HG03139 (cell line): ENCODE measurements at regions not wholly inside any gene's neighbourhood (a gene's known extent, or its start where the extent isn't known, plus 50 kb on each side); places are given as distances from the start of the nearest gene placed in this dataset.
A peak's percentile ranks its signal among the peaks of the same experiment; 100 is the strongest.

Source experiments
- ATAC-seq: cut with Tn5 transposase; IDR thresholded peaks from one replicate; pipeline ENCODE4 v1.9.1; 2021; ENCODE audit not compliant: unreplicated experiment

DNA sequence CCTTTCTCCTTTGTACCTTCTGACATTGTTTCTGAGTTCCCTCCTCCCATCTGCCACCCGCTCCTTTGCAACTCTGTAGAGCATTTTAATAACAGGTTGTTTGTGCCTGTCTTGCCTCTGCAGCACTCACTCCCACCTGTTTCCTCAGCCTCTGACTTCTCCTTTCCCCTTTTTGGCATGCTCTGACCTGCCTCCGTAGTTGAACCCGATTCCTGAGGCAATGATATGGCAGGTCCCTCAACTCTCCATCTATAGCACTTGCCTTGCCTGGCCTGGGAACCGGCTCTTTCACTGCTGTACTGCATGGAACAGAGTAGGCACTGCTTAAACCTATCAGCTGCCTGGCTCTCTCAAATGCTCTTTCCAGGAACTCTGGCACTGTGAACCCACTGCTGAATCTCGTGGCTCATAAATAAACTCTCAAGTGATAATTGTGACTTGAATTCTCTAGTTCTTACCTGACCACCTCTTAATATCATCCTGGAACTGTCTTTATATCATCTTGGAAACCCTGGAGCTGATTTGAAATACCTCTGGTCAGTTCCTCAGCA lies 50.3 kb downstream of the UTRN start:
- ATAC-seq = no peak

- peak; percentile 53 for ATAC-seq
Measured at GRCh38 chr6:144335914-144336313, 50.8 kb downstream of the UTRN start.

DNA sequence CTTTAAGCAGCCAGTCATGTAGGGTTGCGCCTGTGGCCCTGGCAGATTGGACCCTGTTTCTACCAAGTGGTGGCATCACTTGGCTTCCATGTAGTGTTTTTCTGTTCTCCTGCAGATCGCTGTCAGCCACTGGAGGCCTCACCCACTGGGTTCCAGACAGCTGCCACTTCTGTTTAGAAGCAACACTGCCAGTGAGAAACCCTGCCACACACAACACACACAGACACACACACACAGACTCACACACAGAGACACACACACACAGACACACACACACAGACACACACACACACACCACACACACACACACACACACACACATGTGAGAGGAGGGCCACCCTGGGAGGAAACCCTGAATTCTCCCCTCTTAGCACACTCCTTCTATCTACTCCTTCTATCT lies 51.8 kb downstream of the UTRN start:
- ATAC-seq = no peak

DNA sequence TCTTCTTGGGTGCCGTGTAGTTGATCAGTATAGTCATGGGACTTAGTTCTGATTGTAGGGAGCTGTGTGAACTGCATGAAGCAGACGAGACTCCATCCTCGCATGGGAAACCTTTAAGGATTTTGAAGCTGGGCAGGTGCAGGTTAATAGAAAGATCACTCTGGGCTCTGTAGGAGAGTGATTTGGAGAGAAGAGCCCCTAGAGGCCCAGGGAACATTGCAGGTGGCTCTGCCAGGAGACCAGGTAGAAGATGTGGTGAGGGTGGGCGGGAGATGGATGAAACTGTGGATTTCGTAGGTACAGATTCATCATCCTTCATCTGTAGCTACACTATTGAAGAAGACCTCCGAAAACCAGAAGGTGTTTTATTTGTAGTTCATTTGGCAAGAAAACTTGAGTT lies 53.3 kb downstream of the UTRN start:
- no peak for ATAC-seq

- ATAC-seq = no peak
Measured at GRCh38 chr6:144338951-144339700, 54.0 kb downstream of the UTRN start.

DNA sequence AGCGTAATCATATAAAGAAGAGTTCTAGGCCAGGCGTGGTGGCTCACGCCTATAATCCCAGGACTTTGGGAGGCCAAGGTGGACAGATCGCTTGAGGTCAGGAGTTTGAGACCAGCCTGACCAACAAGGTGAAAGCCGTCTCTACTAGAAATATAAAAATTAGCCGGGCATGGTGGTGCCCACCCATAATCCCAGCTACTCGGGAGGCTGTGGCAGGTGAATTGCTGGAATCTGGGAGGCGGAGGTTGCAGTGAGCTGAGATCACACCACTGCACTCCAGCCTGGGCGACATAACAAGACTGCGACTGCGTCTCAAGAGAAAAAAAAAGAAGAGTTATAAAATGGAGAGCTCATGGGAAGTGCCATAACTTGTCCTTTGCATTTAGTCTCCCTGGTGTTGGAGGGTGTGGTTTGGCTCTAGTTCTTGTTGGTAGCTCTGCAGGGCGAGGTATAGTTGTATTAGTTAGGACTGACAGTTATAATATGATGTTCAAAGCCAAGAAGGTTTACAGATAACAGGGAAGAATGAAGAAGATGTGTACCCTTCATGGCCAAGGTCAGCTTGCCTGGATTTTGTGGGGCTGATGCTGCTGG lies 54.8 kb downstream of the UTRN start:
- ATAC-seq = no peak

- no peak for ATAC-seq
Measured at GRCh38 chr6:144340541-144341371, 55.6 kb downstream of the UTRN start.

DNA sequence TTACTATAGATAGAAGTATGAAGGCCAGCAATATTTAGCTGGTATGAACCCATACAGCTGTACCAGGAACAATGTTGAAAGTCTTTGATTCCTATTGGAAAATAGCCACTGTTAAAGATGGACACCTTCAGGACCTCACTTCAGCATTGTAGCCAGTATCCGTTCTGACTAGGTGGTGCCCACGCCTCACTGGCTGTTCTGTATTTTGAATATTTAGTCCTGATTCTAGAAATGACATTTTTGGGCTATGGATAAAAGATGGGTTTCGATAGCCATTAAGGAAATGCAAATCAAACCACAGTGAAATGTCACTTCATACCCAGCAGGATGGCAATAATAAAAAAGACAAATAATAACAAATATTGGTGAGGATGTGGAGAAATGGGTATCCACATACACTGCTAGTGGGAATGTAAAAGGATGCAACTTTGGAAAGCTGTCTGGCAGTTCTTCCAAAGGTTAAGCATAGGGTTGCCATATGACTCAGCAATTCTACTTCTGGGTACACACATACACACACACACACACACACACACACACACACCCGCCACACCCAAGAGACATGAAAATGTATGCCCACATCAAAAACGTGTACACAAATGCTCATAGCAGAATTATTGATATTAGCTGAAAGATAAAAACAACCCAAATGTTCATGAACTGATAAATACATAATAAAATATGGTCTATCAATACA lies 56.8 kb downstream of the UTRN start:
- no peak for ATAC-seq

DNA sequence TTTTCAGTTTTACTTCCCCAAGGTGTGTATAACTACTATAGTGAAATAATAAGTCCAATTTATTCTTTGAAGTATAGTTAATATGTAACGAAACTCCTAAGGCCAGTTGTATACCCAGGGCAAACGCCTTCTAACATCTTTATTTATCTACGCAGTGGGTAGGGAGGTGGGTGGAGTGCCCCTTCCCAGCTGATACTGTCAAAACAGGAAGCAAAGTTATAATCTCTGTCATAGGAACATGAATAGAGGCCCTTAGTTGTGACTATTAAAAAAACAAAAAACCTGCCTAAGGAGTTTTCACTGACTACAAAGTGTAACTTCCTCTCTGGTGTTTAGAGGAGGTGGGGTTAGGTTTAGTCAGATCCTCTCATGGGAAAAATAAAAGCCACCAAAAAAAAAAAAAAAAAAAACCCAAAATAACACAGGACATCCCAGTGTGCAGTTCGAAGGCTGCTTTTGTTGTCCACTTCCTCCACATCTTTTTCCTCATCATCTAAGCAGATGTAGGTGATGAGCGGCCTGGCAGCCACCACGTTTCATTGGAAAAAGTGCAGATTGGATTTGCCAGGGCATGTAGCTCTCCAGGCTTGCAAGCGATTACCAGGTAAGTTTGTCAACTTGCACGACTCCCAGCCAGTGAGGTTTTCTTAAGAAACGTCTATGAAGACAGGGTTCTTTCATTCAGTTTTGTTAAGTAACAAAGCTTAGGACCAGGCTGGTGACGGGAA lies 58.7 kb downstream of the UTRN start:
- peak; percentile 45 for ATAC-seq

GRCh38 chr6:144344646-144345045 lies 59.5 kb downstream of the UTRN start:
- ATAC-seq = peak; percentile 43

GRCh38 chr6:144345451-144345850 lies 60.3 kb downstream of the UTRN start:
- no peak for ATAC-seq

GRCh38 chr6:144346719-144347447 lies 61.7 kb downstream of the UTRN start:
- ATAC-seq = no peak

DNA sequence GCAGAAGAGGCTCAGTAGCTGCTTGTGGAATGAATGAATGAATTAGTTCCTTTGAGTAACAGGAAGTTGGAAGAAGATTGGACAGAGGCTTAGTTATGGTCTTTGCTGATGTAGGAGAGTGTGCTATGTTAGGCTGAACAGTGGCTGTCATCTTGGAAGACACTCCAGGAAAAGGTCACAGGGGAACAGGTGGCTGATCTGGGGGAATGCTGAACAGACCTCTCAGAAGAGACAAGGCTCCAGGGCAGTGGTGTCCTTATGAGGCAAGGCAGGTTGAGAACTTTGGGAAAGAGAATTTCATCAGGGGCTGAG lies 62.3 kb downstream of the UTRN start:
- ATAC-seq = no peak

- ATAC-seq = no peak
Measured at GRCh38 chr6:144347933-144348332, 62.8 kb downstream of the UTRN start.

DNA sequence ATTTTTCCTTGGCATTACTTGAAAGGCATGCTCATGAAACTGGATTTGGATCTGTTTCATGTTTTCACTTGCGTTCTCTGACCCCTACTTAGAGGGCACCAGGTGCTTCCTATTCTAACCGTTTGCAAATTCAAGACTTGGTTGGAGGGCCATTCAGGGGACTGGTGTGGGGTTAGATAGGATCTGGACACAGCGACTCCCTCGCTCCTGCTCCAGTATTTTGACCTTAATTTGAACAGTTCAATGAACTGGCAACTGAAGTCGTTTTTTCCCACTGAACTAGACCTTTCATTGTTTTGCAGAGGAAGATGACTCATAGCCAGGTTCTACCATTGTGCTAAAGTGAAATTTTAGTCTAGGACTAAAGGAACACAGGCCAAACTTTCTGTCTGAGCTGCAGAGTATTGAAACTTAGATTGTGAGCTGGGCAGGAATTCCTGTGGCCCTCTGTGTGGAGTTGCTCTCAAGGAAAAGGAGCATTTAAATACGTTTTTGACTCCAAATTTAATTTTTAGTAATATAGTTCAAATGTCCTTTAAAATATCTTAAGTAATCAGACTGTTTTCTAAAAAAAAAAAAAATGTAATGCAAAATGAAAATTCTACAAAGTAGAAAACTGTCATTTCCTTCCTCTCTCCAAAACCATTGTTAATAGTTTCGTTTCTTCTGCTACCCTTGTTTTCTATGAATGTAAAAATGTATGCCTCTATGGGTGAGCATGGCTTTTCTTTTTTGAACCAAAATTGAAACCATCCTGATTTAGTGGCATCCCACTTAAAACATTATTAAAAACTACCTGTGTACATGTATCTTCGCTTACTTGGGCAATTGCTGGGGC lies 64.8 kb downstream of the UTRN start:
- peak; percentile 42 for ATAC-seq

DNA sequence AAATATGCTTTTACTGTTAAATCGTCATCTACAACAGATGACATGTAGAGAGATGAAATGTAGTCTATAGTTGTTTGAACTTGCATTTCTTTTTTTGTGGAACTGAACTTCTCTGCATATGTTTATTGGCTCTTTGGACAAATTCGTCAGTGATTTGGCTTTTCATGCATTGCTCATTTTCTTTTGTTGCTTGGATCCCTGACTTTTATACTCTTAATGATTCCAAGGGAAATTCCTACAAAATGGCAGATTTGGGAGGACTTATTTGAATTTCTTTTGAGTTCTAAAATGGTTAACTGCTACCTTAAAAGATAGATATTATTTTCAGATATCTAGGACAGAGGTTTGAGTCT lies 65.4 kb downstream of the UTRN start:
- ATAC-seq = no peak

DNA sequence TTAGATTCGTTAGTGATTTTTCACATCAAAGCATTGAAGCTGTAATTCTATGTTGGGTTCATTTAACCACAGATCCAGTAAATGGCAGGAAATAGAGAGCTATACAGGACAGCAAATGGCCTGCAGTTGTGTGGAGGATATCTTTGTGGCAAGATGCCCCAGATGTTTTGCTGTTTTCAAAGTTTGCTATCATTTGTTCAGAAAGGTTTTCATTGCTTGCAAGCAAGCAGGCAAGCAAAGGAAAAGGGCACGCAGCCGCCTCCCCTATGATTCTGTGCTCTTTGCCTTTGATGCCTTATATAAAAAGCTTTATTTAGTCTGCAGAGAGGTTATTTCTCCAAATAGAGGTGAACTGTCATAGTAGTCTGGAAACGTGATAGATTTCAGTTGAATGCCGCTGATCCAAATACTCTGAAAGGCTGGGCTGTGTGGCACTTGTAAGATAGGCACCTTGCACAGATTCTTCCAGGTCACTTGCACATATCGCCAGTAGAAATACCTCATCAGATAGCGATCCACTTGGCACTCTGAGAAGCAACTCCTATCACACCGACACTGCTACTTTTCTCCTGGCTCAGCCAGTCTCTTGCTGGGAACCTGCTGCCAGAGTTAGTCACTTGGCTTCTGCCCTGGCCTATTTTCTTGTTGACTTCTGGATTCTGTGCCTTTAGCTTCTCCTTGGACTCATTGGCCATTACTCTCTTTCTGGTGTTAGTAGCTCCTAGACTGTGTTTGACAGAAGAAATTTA lies 66.4 kb downstream of the UTRN start:
- ATAC-seq = no peak

DNA sequence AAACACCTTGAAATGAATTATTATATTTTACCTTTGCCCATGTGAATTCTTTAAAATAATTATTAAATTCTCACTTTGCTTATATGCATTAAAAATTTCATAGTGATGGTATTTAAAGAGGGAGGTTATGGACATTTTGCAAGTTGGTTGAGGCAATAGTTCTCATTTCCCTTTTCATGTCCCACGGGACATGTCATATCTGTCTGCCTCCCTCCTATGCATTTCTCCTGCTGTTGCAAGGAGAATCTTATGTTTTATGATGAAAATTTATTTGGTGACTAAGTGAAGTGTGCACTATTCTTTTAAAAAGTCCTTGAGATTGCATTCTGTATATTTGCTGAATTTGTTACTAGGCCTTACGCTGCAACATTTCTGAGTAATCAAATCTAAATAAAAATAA lies 67.2 kb downstream of the UTRN start:
- no peak for ATAC-seq
